Neural cell (in vitro differentiated cells): ENCODE measurements at regions not wholly inside any gene's neighbourhood (a gene's known extent, or its start where the extent isn't known, plus 50 kb on each side); places are given as distances from the start of the nearest gene placed in this dataset.

ENCODE experiments used
- H2AFZ ChIP-seq: fragments of 200-600, 300-800 bp; sonication (generic), shearing (Covaris generic); 2 replicates; pipeline ENCODE4 v1.6.0; 2014; ENCODE audit warnings: low read depth, mild to moderate bottlenecking, antibody characterized with exemption, low read length, moderate library complexity
- H3F3A ChIP-seq: fragments of 200-600 bp; shearing (Covaris generic); 2 replicates; pipeline ENCODE4 v1.6.1; 2016; ENCODE audit warnings: mild to moderate bottlenecking, moderate library complexity, mixed read lengths, antibody characterized with exemption, low read length; ENCODE audit not compliant: insufficient read depth, poor library complexity, severe bottlenecking
- H3K27ac ChIP-seq: fragments of 200-600, 300-800 bp; sonication (generic), shearing (Covaris generic); 2 replicates; pipeline ENCODE4 v1.5.1; 2014; ENCODE audit warnings: mild to moderate bottlenecking, low read length, moderate library complexity
- H3K27me3 ChIP-seq: fragments of 300-800, 200-600 bp; sonication (generic), shearing (Covaris generic); 2 replicates; pipeline ENCODE4 v1.6.0; 2014; ENCODE audit warnings: mild to moderate bottlenecking, low read depth, low read length, moderate library complexity; ENCODE audit not compliant: insufficient read depth
- H3K36me3 ChIP-seq: fragments of 300-800, 200-600 bp; sonication (generic), shearing (Covaris generic); 2 replicates; pipeline ENCODE4 v1.5.1; 2014; ENCODE audit warnings: mild to moderate bottlenecking, antibody characterized with exemption, low read length, moderate library complexity; ENCODE audit not compliant: insufficient read depth
- H3K4me2 ChIP-seq: fragments of 300-800, 200-600 bp; sonication (generic), shearing (Covaris generic); 2 replicates; pipeline ENCODE4 v1.6.0; 2014; ENCODE audit warnings: mild to moderate bottlenecking, low read length
- H3K4me3 ChIP-seq: fragments of 300-800, 200-600 bp; sonication (generic), shearing (Covaris generic); 2 replicates; pipeline ENCODE4 v1.5.1; 2014; ENCODE audit warnings: mild to moderate bottlenecking, low read length, moderate library complexity
- H3K79me2 ChIP-seq: fragments of 200-600 bp; shearing (Covaris generic); replicated peaks from 2 replicates; pipeline ENCODE4 v1.6.0; 2014; ENCODE audit warnings: mild to moderate bottlenecking, low read length, moderate library complexity; ENCODE audit not compliant: insufficient read depth
- H3K9ac ChIP-seq: fragments of 300-800, 200-600 bp; sonication (generic), shearing (Covaris generic); 2 replicates; pipeline ENCODE4 v1.6.1; 2016; ENCODE audit warnings: mild to moderate bottlenecking, low read length, mixed read lengths
- H3K9me2 ChIP-seq: fragments of 200-600 bp; shearing (Covaris generic); 2 replicates; pipeline ENCODE4 v1.6.1; 2016; ENCODE audit warnings: mild to moderate bottlenecking, low read length, mixed read lengths; ENCODE audit not compliant: insufficient read depth
- H3K9me3 ChIP-seq: fragments of 200-600, 300-800 bp; sonication (generic), shearing (Covaris generic); 2 replicates; pipeline ENCODE4 v1.6.1; 2016; ENCODE audit warnings: mild to moderate bottlenecking, mixed run types, low read length, moderate library complexity, mixed read lengths
- H4K20me1 ChIP-seq: fragments of 200-600 bp; shearing (Covaris generic); 2 replicates; pipeline ENCODE4 v1.6.1; 2016; ENCODE audit warnings: mild to moderate bottlenecking, mixed run types; ENCODE audit not compliant: insufficient read depth
- CTCF ChIP-seq: fragments of 450-650 bp; IDR thresholded peaks from 2 replicates; pipeline ENCODE4 v1.5.1; 2014; ENCODE audit warnings: antibody characterized with exemption, mild to moderate bottlenecking, moderate library complexity; ENCODE audit not compliant: poor library complexity, severe bottlenecking
- EP300 ChIP-seq: fragments of 450-650 bp; conservative IDR thresholded peaks from 2 replicates; pipeline ENCODE4 v1.6.1; 2014; ENCODE audit warnings: antibody characterized with exemption, mild to moderate bottlenecking, moderate library complexity; ENCODE audit not compliant: poor library complexity, severe bottlenecking
- EZH2 ChIP-seq: fragments of 200-600, 300-800 bp; shearing (Covaris generic), sonication (generic); IDR thresholded peaks from 2 replicates; pipeline ENCODE4 v1.6.1; 2014; ENCODE audit warnings: antibody characterized with exemption, low read length, borderline replicate concordance, mild to moderate bottlenecking; ENCODE audit not compliant: insufficient read depth, poor library complexity, severe bottlenecking
- MXI1 ChIP-seq: fragments of 450-650 bp; conservative IDR thresholded peaks from 2 replicates; pipeline ENCODE4 v1.6.1; 2014; ENCODE audit warnings: antibody characterized with exemption, mild to moderate bottlenecking; ENCODE audit not compliant: poor library complexity, severe bottlenecking
- POLR2AphosphoS5 ChIP-seq: IDR thresholded peaks from 2 replicates; pipeline ENCODE4 v1.6.1; 2012
- RAD21 ChIP-seq: fragments of 450-650 bp; conservative IDR thresholded peaks from 2 replicates; pipeline ENCODE4 v1.6.1; 2014; ENCODE audit warnings: antibody characterized with exemption, mild to moderate bottlenecking, moderate library complexity
- REST ChIP-seq: IDR thresholded peaks from 2 replicates; pipeline ENCODE4 v1.6.1; 2012; ENCODE audit warnings: borderline replicate concordance
- SMC3 ChIP-seq: fragments of 450-650 bp; conservative IDR thresholded peaks from 2 replicates; pipeline ENCODE4 v1.6.1; 2014; ENCODE audit warnings: antibody characterized with exemption, mild to moderate bottlenecking, moderate library complexity; ENCODE audit not compliant: poor library complexity
- TAF1 ChIP-seq: IDR thresholded peaks from 2 replicates; pipeline ENCODE4 v1.6.1; 2012; ENCODE audit warnings: low read depth

DNA sequence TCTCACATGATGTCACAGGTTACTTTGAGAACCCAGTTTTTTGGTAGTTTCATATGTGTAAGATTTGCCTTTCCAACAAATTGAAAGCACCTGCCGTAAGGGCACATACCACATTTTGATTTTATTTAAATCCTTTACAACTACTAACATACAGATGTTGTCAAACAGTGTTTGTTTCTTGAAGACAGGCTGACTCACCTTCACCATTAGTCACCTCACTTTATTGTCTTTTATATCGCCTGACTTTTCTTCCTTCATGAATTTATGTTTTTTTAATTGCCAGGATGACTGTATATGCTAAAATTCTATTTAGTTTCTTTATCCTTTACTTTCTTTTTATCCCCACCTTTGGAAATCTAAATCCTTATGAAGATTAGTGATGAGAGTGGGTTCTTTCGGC lies 886.7 kb downstream of the SUCLG1 start:
- no peak for TF ChIP-seq REST
- no peak for TF ChIP-seq MXI1
- TF ChIP-seq RAD21: no peak
- Histone ChIP-seq H3K27me3 (no peaks in the 10 kb centered on the region), H3K4me3 (no peak overlapping the region), H3K4me2 (no peak overlapping the region), H3K27ac (no peak overlapping the region), H3K9ac (no peak overlapping the region), H3K79me2 (no peaks in the 10 kb centered on the region), H3K9me2 (no peaks in the 10 kb centered on the region), H3F3A (no peaks in the 10 kb centered on the region), H3K36me3 (no peaks in the 10 kb centered on the region), H2AFZ (no peak overlapping the region), H4K20me1 (no peaks in the 10 kb centered on the region), H3K9me3 (no peaks in the 10 kb centered on the region)

DNA sequence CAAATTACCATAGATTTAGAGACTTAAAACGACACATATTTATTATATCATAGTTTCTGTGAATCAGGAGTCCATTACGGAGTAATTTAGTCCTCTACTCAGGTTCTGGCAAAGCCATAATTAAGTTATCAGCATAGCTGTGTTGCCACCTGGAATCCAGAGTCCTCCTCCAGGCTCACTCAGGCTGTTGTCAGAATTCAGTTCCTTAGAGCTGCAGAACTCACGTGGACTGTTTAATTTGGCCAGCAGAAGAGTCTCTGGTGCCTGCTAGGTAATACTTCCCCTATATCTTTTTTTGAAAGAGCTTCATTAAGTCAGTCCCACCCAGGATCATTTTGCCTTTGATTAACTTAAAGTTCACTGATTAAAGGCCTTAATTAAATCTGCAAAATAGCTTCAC lies 891.5 kb downstream of the SUCLG1 start:
- Histone ChIP-seq H3K27ac (no peak overlapping the region), H3F3A (no peaks in the 10 kb centered on the region), H3K79me2 (no peaks in the 10 kb centered on the region), H3K36me3 (no peaks in the 10 kb centered on the region), H4K20me1 (no peaks in the 10 kb centered on the region), H3K4me3 (no peak overlapping the region), H3K4me2 (no peak overlapping the region), H3K27me3 (no peaks in the 10 kb centered on the region), H3K9ac (no peak overlapping the region), H3K9me3 (no peaks in the 10 kb centered on the region), H2AFZ (no peak overlapping the region), H3K9me2 (no peaks in the 10 kb centered on the region)
- TF ChIP-seq TAF1 (no peak), CTCF (no peak), EP300 (no peak), RAD21 (no peak), SMC3 (no peak), MXI1 (no peak), REST (no peak), POLR2AphosphoS5 (no peak), EZH2 (no peak)
